PC-3 (cell line): ENCODE measurements at regions not wholly inside any gene's neighbourhood (a gene's known extent, or its start where the extent isn't known, plus 50 kb on each side); places are given as distances from the start of the nearest gene placed in this dataset.
A peak's percentile ranks its signal among the peaks of the same experiment; 100 is the strongest.

Experiments
- ATAC-seq: fragments of 200-7000 bp; cut with Tn5 transposase; 2 replicates; pipeline ENCODE4 v1.9.1; 2020; ENCODE audit warnings: mild to moderate bottlenecking, moderate library complexity
- BruUV-seq: library from RNA; stranded (reverse); fragments of 400-500 nt; replicated peaks from 2 replicates; lab custom pipeline; 2021; lab: Mats Ljungman, UMichigan
- CTCF ChIA-PET: fragments of 300-600 bp; sonication (Branson Sonifier 250); formaldehyde crosslinking; loops from one replicate; lab custom pipeline; 2022; ENCODE audit warnings: antibody characterized with exemption; lab: Charles Lee
- POLR2A ChIA-PET: fragments of 300-600 bp; sonication (Branson Sonifier 250); formaldehyde crosslinking; loops from one replicate; lab custom pipeline; 2022; ENCODE audit warnings: antibody characterized with exemption; ENCODE audit not compliant: unreplicated experiment; lab: Charles Lee
- DNase-seq: peaks from one replicate; pipeline ENCODE4 v3.0.0-alpha.2; 2015
- H2AFZ ChIP-seq: fragments of 300-600 bp; sonication (generic); 2 replicates; pipeline ENCODE4 v1.6.0; 2016; ENCODE audit warnings: antibody characterized with exemption, low read length
- H3F3A ChIP-seq: fragments of 300-600 bp; sonication (generic); one replicate; pipeline ENCODE4 v1.6.0; 2017; ENCODE audit warnings: antibody characterized with exemption, low read length, control low read depth, mild to moderate bottlenecking; ENCODE audit not compliant: unreplicated experiment
- H3K27ac ChIP-seq: fragments of 300-600 bp; sonication (generic); 2 replicates; pipeline ENCODE4 v1.5.1; 2016; ENCODE audit warnings: mild to moderate bottlenecking, low read length
- H3K27me3 ChIP-seq: fragments of 300-600 bp; sonication (generic); 2 replicates; pipeline ENCODE4 v1.6.1; 2016; ENCODE audit warnings: low read length, mixed read lengths
- H3K36me3 ChIP-seq: fragments of 300-600 bp; sonication (generic); 2 replicates; pipeline ENCODE4 v1.6.1; 2016; ENCODE audit warnings: low read depth, mixed run types, low read length, mixed read lengths
- H3K4me1 ChIP-seq: fragments of 300-600 bp; sonication (generic); 2 replicates; pipeline ENCODE4 v1.5.1; 2016; ENCODE audit warnings: low read length; ENCODE audit not compliant: insufficient read depth
- H3K4me2 ChIP-seq: fragments of 300-600 bp; sonication (generic); 2 replicates; pipeline ENCODE4 v1.6.0; 2016; ENCODE audit warnings: low read length
- H3K4me3 ChIP-seq: fragments of 300-600 bp; sonication (generic); 2 replicates; pipeline ENCODE4 v1.5.1; 2016; ENCODE audit warnings: mild to moderate bottlenecking, low read length, mixed read lengths
- H3K79me2 ChIP-seq: fragments of 300-600 bp; sonication (generic); 2 replicates; pipeline ENCODE4 v1.6.1; 2017; ENCODE audit warnings: low read length, mixed read lengths
- H3K9ac ChIP-seq: fragments of 300-600 bp; sonication (generic); 2 replicates; pipeline ENCODE4 v1.6.0; 2016; ENCODE audit warnings: mild to moderate bottlenecking, low read length
- H3K9me2 ChIP-seq: fragments of 300-600 bp; sonication (generic); replicated peaks from 2 replicates; pipeline ENCODE4 v1.6.1; 2016; ENCODE audit warnings: mixed run types, low read length, mixed read lengths
- H3K9me3 ChIP-seq: fragments of 300-600 bp; sonication (generic); 2 replicates; pipeline ENCODE4 v1.6.1; 2016; ENCODE audit warnings: low read length, mixed read lengths
- H4K20me1 ChIP-seq: fragments of 300-600 bp; sonication (generic); 2 replicates; pipeline ENCODE4 v1.6.1; 2016; ENCODE audit warnings: low read length, mixed read lengths
- EZH2 ChIP-seq: fragments of 300-600 bp; sonication (generic); IDR thresholded peaks from one replicate; pipeline ENCODE4 v1.6.1; 2017; ENCODE audit warnings: antibody characterized with exemption, mild to moderate bottlenecking, low read length; ENCODE audit not compliant: unreplicated experiment
- EZH2phosphoT487 ChIP-seq: fragments of 300-600 bp; sonication (generic); IDR thresholded peaks from 2 replicates; pipeline ENCODE4 v1.6.1; 2018; ENCODE audit warnings: mild to moderate bottlenecking, antibody characterized with exemption, low read length, borderline replicate concordance
- intact Hi-C: fragments of 100-400 bp; cut with micrococcal nuclease; formaldehyde crosslinking; loops from 2 replicates; pipeline ENCODE4 v1.9.0; 2023
- TF ChIP-seq, protein P1 (sequence below): fragments of 300-600 bp; sonication (generic); conservative IDR thresholded peaks from 2 replicates; pipeline ENCODE4 v1.5.1; 2017; ENCODE audit warnings: antibody characterized with exemption, low read depth, mild to moderate bottlenecking, low read length

DNA sequence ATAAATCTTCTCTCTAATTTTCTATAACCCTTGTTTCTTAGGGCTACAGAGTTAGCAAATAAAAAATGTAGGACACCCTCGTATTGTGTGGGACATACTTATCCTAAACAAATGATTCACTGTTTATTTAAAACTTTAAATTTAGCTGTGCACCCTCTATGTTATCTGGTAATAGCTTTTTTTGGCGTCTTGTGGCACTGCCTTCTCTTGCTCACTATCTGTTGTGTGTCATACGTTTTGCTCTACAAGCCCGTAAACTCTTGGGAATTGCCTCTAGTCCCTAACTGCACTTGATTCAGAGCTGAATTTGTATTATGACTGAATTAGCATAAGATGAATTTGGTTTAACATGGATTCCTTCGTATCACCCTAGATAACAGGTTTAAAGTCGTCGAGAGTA, 144.3 kb upstream of the MYOCD start:
- intact Hi-C loops, result no loop called here
- no TSS peak for BruUV-seq

GRCh38 chr17:12522336-12522735, 143.4 kb upstream of the MYOCD start:
- no peak overlapping the region for H3K4me3 ChIP-seq
- no peaks in the 10 kb centered on the region for H3F3A ChIP-seq
- intact Hi-C loops, result no loop called here
- no peaks in the 10 kb centered on the region for H3K36me3 ChIP-seq
- no peaks in the 10 kb centered on the region for H3K4me1 ChIP-seq
- no peaks in the 10 kb centered on the region for H3K27me3 ChIP-seq
- H3K4me2 ChIP-seq, result no peak overlapping the region
- no peak overlapping the region for H2AFZ ChIP-seq
- POLR2A ChIA-PET, result no interaction called here
- no peaks in the 10 kb centered on the region for H3K9me2 ChIP-seq
- ATAC-seq (no peak), DNase-seq (no peak)
- CTCF ChIA-PET, result no interaction called here
- H4K20me1 ChIP-seq, result no peaks in the 10 kb centered on the region
- TF ChIP-seq, protein P1, sequence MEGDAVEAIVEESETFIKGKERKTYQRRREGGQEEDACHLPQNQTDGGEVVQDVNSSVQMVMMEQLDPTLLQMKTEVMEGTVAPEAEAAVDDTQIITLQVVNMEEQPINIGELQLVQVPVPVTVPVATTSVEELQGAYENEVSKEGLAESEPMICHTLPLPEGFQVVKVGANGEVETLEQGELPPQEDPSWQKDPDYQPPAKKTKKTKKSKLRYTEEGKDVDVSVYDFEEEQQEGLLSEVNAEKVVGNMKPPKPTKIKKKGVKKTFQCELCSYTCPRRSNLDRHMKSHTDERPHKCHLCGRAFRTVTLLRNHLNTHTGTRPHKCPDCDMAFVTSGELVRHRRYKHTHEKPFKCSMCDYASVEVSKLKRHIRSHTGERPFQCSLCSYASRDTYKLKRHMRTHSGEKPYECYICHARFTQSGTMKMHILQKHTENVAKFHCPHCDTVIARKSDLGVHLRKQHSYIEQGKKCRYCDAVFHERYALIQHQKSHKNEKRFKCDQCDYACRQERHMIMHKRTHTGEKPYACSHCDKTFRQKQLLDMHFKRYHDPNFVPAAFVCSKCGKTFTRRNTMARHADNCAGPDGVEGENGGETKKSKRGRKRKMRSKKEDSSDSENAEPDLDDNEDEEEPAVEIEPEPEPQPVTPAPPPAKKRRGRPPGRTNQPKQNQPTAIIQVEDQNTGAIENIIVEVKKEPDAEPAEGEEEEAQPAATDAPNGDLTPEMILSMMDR, result no peak
- TF ChIP-seq EZH2phosphoT487 (no peak), EZH2 (no peak)
- no peak overlapping the region for H3K27ac ChIP-seq
- no peaks in the 10 kb centered on the region; the same call in 1 of the 2 replicates for H3K9me3 ChIP-seq
- H3K9ac ChIP-seq, result no peak overlapping the region
- BruUV-seq, result no TSS peak
- H3K79me2 ChIP-seq, result no peaks in the 10 kb centered on the region

More for the DNA sequence above, 144.3 kb upstream of the MYOCD start:
- Histone ChIP-seq H3K27me3 (no peaks in the 10 kb centered on the region), H3K9ac (no peak overlapping the region), H3K4me2 (no peak overlapping the region), H3K4me3 (no peak overlapping the region), H3K4me1 (no peaks in the 10 kb centered on the region), H3K36me3 (no peaks in the 10 kb centered on the region), H3K9me2 (no peaks in the 10 kb centered on the region), H3K27ac (no peak overlapping the region), H3K79me2 (no peaks in the 10 kb centered on the region), H3F3A (no peaks in the 10 kb centered on the region), H2AFZ (no peak overlapping the region), H3K9me3 (no peaks in the 10 kb centered on the region; the same call in 1 of the 2 replicates), H4K20me1 (no peaks in the 10 kb centered on the region)
- no peak for ATAC-seq
- no peak for DNase-seq
- TF ChIP-seq, protein P1, result no peak
- no peak for TF ChIP-seq EZH2
- no peak for TF ChIP-seq EZH2phosphoT487
- POLR2A ChIA-PET, result no interaction called here
- CTCF ChIA-PET, result no interaction called here

DNA sequence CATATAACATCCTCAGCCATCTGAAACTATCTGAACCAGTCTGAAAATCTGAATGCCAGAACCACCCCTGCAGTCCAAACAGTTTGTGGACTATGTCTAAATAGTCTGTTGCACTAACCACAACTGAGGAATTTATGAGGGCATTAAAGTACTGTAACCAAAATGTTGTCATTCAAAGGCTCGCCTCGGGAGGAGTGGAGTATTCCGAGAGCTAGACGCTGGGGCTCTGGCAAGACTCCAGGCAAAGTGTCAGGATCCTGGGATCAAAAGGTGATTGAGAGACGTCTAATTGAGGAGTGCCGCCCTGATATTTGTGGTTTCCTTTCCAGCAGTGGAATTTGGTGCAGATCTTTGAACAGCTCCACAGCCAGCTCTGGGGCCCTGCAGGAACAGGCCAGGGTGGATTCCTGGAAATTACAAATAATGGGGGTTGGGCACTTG, 142.9 kb upstream of the MYOCD start:
- TF ChIP-seq, protein P1, result no peak
- no peak for TF ChIP-seq EZH2
- TF ChIP-seq EZH2phosphoT487, result no peak
- ATAC-seq (no peak), DNase-seq (peak; percentile 38)
- H3K4me3 ChIP-seq, result no peak overlapping the region
- no peaks in the 10 kb centered on the region for H3K4me1 ChIP-seq
- no peaks in the 10 kb centered on the region for H3K9me2 ChIP-seq
- ChIA-PET POLR2A (no interaction called here), CTCF (no interaction called here)
- no peaks in the 10 kb centered on the region for H3K79me2 ChIP-seq
- no TSS peak for BruUV-seq
- H3K9me3 ChIP-seq, result no peaks in the 10 kb centered on the region; the same call in 1 of the 2 replicates
- intact Hi-C loops, result no loop called here
- no peaks in the 10 kb centered on the region for H3F3A ChIP-seq
- no peaks in the 10 kb centered on the region for H4K20me1 ChIP-seq
- no peak overlapping the region for H3K4me2 ChIP-seq
- no peaks in the 10 kb centered on the region for H3K36me3 ChIP-seq
- H3K27me3 ChIP-seq, result no peaks in the 10 kb centered on the region
- no peak overlapping the region for H3K9ac ChIP-seq
- H3K27ac ChIP-seq, result no peak overlapping the region
- no peak overlapping the region for H2AFZ ChIP-seq
